H1 (cell line): ENCODE measurements at regions not wholly inside any gene's neighbourhood (a gene's known extent, or its start where the extent isn't known, plus 50 kb on each side); places are given as distances from the start of the nearest gene placed in this dataset.

ENCODE experiments used
- CTCF ChIA-PET: fragments of 300-600 bp; sonication (Branson Sonifier 250); formaldehyde crosslinking; loops from one replicate; lab custom pipeline; 2021; ENCODE audit not compliant: partially characterized antibody; lab: Charles Lee
- POLR2A ChIA-PET: fragments of 300-600 bp; sonication (Branson Sonifier 250); formaldehyde crosslinking; loops from one replicate; lab custom pipeline; 2021; ENCODE audit warnings: inconsistent platforms; ENCODE audit not compliant: partially characterized antibody; lab: Charles Lee
- DNase-seq, 2 experiments: peaks; one replicate each; pipeline versions ENCODE4 v3.0.0 to v3.0.0-alpha.2; 2010 to 2022; ENCODE audit warnings: low spot score in 2 of 2, low read depth in 1 of 2, mixed read lengths in 1 of 2
- FAIRE-seq: peaks from 2 replicates; lab custom pipeline; 2011; peaks lifted over from hg19 to GRCh38; lab: Jason Lieb, UNC
- H2AFZ ChIP-seq: 2 replicates; pipeline ENCODE4 v1.8.1; 2012; ENCODE audit warnings: low read length, inconsistent platforms
- H2AK5ac ChIP-seq: 2 replicates; pipeline ENCODE4 v1.6.1; 2013; ENCODE audit warnings: low read depth, low read length
- H2BK120ac ChIP-seq: replicated peaks from 2 replicates; pipeline ENCODE3; 2013; ENCODE audit warnings: low read depth, low read length, inconsistent platforms
- H2BK12ac ChIP-seq: 2 replicates; pipeline ENCODE4 v1.6.1; 2013; ENCODE audit warnings: low read depth, low read length
- H2BK15ac ChIP-seq: 2 replicates; pipeline ENCODE4 v1.6.1; 2013; ENCODE audit warnings: low read length
- H2BK20ac ChIP-seq: 2 replicates; pipeline ENCODE4 v1.6.1; 2013; ENCODE audit warnings: low read length
- H2BK5ac ChIP-seq: 2 replicates; pipeline ENCODE4 v1.6.1; 2013; ENCODE audit warnings: low read depth, low read length
- H3K14ac ChIP-seq: 2 replicates; pipeline ENCODE4 v1.6.1; 2013; ENCODE audit warnings: inconsistent platforms; ENCODE audit not compliant: insufficient read length
- H3K18ac ChIP-seq: 2 replicates; pipeline ENCODE4 v1.6.1; 2013; ENCODE audit warnings: low read length; ENCODE audit errors: extremely low read depth
- H3K23ac ChIP-seq: 2 replicates; pipeline ENCODE4 v1.6.1; 2013; ENCODE audit warnings: inconsistent platforms; ENCODE audit not compliant: insufficient read length
- H3K23me2 ChIP-seq: 2 replicates; pipeline ENCODE4 v1.6.1; 2013; ENCODE audit warnings: low read depth, low read length
- H3K27ac ChIP-seq: 2 replicates; pipeline ENCODE4 v1.6.1; 2011; ENCODE audit warnings: low read depth, low read length, inconsistent platforms
- H3K27me3 ChIP-seq, 4 experiments: replicated peaks in 1 of 4; 1 replicate in 1 of 4; 2 replicates in 3 of 4; pipeline versions ENCODE4 v1.6.1 to v1.8.1; 2011 to 2013; ENCODE audit warnings: low read length in 3 of 4, mild to moderate bottlenecking in 3 of 4, inconsistent platforms in 2 of 4, mixed read lengths in 2 of 4, moderate library complexity in 1 of 4; ENCODE audit not compliant: control insufficient read depth in 3 of 4, insufficient read depth in 3 of 4; ENCODE audit errors: extremely low read depth in 1 of 4
- H3K36me3 ChIP-seq, 4 experiments: 2 replicates each; pipeline versions ENCODE4 v1.6.1 to v1.8.1; 2011 to 2013; ENCODE audit warnings: mild to moderate bottlenecking in 4 of 4, low read length in 3 of 4, moderate library complexity in 2 of 4, control low read depth in 1 of 4, inconsistent platforms in 1 of 4; ENCODE audit not compliant: insufficient read depth in 4 of 4, control insufficient read depth in 2 of 4
- H3K4ac ChIP-seq: replicated peaks from 2 replicates; pipeline ENCODE3; 2013; ENCODE audit warnings: low read length, low read depth, mixed read lengths, inconsistent platforms; ENCODE audit not compliant: insufficient read length
- H3K4me1 ChIP-seq, 4 experiments: replicated peaks in 1 of 4; 1 replicate in 1 of 4; 2 replicates in 3 of 4; pipeline versions ENCODE4 v1.6.1 to v1.8.1; 2011 to 2013; ENCODE audit warnings: low read length in 3 of 4, inconsistent platforms in 2 of 4, mixed read lengths in 1 of 4; ENCODE audit not compliant: insufficient read depth in 4 of 4, control insufficient read depth in 3 of 4
- H3K4me2 ChIP-seq, 2 experiments: 2 replicates each; pipeline versions ENCODE4 v1.6.1 to v1.8.1; 2011 to 2013; ENCODE audit warnings: low read depth in 2 of 2, low read length in 2 of 2, control low read depth in 1 of 2, inconsistent platforms in 1 of 2, mild to moderate bottlenecking in 1 of 2; ENCODE audit not compliant: insufficient read depth in 1 of 2
- H3K4me3 ChIP-seq, 4 experiments: fragments of 200-600, 300-600 bp in 1 of 4; sonication (generic), shearing (Covaris generic), sonication (Bioruptor Twin) in 1 of 4; 2 replicates each; pipeline versions ENCODE4 v1.5.1 to v1.8.1; 2011 to 2016; ENCODE audit warnings: low read length in 4 of 4, low read depth in 3 of 4, control low read depth in 2 of 4, inconsistent platforms in 2 of 4, mild to moderate bottlenecking in 2 of 4, mixed read lengths in 1 of 4, moderate library complexity in 1 of 4; ENCODE audit not compliant: insufficient read depth in 2 of 4; ENCODE audit errors: extremely low read depth in 1 of 4
- H3K56ac ChIP-seq: replicated peaks from 2 replicates; pipeline ENCODE3; 2013; ENCODE audit warnings: low read depth, mild to moderate bottlenecking, mixed read lengths, low read length, inconsistent platforms; ENCODE audit not compliant: insufficient read length
- H3K79me1 ChIP-seq: 2 replicates; pipeline ENCODE4 v1.6.1; 2013; ENCODE audit warnings: low read depth, low read length, control low read depth
- H3K79me2 ChIP-seq, 2 experiments: 2 replicates each; pipeline versions ENCODE4 v1.6.1 to v1.8.1; 2012 to 2013; ENCODE audit warnings: low read length in 2 of 2, mild to moderate bottlenecking in 2 of 2, inconsistent platforms in 1 of 2; ENCODE audit not compliant: insufficient read depth in 2 of 2, control insufficient read depth in 1 of 2
- H3K9ac ChIP-seq, 4 experiments: replicated peaks in 1 of 4; 1 replicate in 1 of 4; 2 replicates in 3 of 4; pipeline versions ENCODE4 v1.6.1 to v1.8.1; 2011 to 2013; ENCODE audit warnings: low read depth in 3 of 4, low read length in 3 of 4, control low read depth in 2 of 4, mild to moderate bottlenecking in 2 of 4, moderate library complexity in 2 of 4, inconsistent platforms in 1 of 4; ENCODE audit errors: extremely low read depth in 1 of 4
- H3K9me3 ChIP-seq, 2 experiments: 2 replicates each; pipeline versions ENCODE4 v1.6.1 to v1.8.1; 2012 to 2013; ENCODE audit warnings: mild to moderate bottlenecking in 2 of 2, moderate library complexity in 2 of 2, control low read depth in 1 of 2, inconsistent platforms in 1 of 2, low read depth in 1 of 2, low read length in 1 of 2, mixed read lengths in 1 of 2; ENCODE audit not compliant: insufficient read depth in 2 of 2
- H4K20me1 ChIP-seq, 2 experiments: replicated peaks in 1 of 2; 2 replicates each; pipeline versions ENCODE3 to v1.8.1; 2011 to 2013; ENCODE audit warnings: inconsistent platforms in 2 of 2, low read length in 2 of 2, mild to moderate bottlenecking in 1 of 2; ENCODE audit not compliant: insufficient read depth in 2 of 2, control insufficient read depth in 1 of 2
- H4K5ac ChIP-seq: 2 replicates; pipeline ENCODE4 v1.6.1; 2013; ENCODE audit warnings: low read length, low read depth, mixed read lengths, inconsistent platforms; ENCODE audit not compliant: insufficient read length
- H4K8ac ChIP-seq: 2 replicates; pipeline ENCODE4 v1.8.0; 2013; ENCODE audit warnings: mild to moderate bottlenecking, moderate library complexity, low read length, inconsistent platforms; ENCODE audit not compliant: insufficient read depth; ENCODE audit errors: extremely low read depth
- H4K91ac ChIP-seq: replicated peaks from 2 replicates; pipeline ENCODE3; 2013; ENCODE audit warnings: low read length, mixed read lengths, inconsistent platforms; ENCODE audit not compliant: insufficient read length
- BACH1 ChIP-seq: IDR thresholded peaks from 2 replicates; pipeline ENCODE4 v1.6.1; 2012; ENCODE audit warnings: low read length, improper control_type of control experiment
- EP300 ChIP-seq, 2 experiments: IDR thresholded peaks; 1 replicate in 1 of 2; 2 replicates in 1 of 2; pipeline ENCODE4 v1.6.1; 2011 to 2012; ENCODE audit warnings: low read depth in 2 of 2, low read length in 2 of 2, mild to moderate bottlenecking in 2 of 2, borderline replicate concordance in 1 of 2, inconsistent platforms in 1 of 2, moderate library complexity in 1 of 2
- EZH2 ChIP-seq: fragments of 200-600 bp; sonication (generic); IDR thresholded peaks from 2 replicates; pipeline ENCODE4 v1.7.1; 2012; ENCODE audit warnings: low read depth, mild to moderate bottlenecking, moderate library complexity, low read length, inconsistent platforms; ENCODE audit not compliant: severe bottlenecking
- SRF ChIP-seq: IDR thresholded peaks from 2 replicates; pipeline ENCODE4 v1.6.1; 2011; ENCODE audit warnings: mild to moderate bottlenecking, low read depth, low read length, moderate library complexity
- WGBS, 2 experiments: shearing (Covaris generic) in 1 of 2; methylation state at CpG; one replicate each; pipeline versions ENCODE4 v1.1.6 to v1.1.7; 2013 to 2015; ENCODE audit warnings: low lambda C conversion rate in 2 of 2, mixed read lengths in 2 of 2, inconsistent platforms in 1 of 2, low coverage in 1 of 2, missing lambda C conversion rate in 1 of 2; ENCODE audit not compliant: insufficient replicate concordance in 2 of 2, insufficient coverage in 1 of 2, insufficient read length in 1 of 2; ENCODE audit errors: extremely low coverage in 1 of 2, missing lambda C conversion rate in 1 of 2; 5-methylcytosine and 5-hydroxymethylcytosine counted together

DNA sequence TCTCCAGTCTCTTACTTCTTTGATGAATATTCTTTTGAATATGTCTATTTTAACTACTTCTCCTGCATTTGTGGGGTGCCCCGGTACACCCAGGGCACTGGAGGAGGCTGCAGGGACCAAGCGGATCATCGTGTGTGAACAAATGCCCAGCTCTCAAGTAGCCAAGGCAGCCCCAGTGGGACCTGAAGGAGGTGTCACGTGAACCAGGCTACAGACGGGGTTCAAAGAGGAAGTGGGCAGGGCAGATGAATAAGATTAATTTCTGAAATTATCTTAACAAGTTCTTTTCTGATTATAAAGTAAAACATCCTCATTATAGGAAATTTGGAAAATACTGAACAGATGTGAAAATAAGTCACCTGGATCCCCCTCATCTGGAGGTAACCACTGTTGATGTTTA lies 78.4 kb upstream of the DUSP5 start:
- Histone ChIP-seq H3K27me3 (no peaks in the 10 kb centered on the region), H4K5ac (no peak overlapping the region), H3K18ac (no peak overlapping the region), H2BK120ac (no peak overlapping the region), H3K4me2 (no peak overlapping the region), H4K20me1 (no peaks in the 10 kb centered on the region), H2AFZ (no peak overlapping the region), H3K4me1 (peaks cover 0 to 6% (median 3%) of the 10 kb centered on the region in 4 experiments; a peak in 3 of 7 replicates), H3K36me3 (no peaks in the 10 kb centered on the region), H2BK12ac (no peak overlapping the region), H3K9me3 (no peaks in the 10 kb centered on the region), H3K27ac (no peak overlapping the region), H3K23ac (no peak overlapping the region), H2BK20ac (no peak overlapping the region), H3K79me2 (no peaks in the 10 kb centered on the region), H3K4ac (no peak overlapping the region), H2AK5ac (no peak overlapping the region), H3K14ac (no peak overlapping the region), H3K9ac (no peak overlapping the region), H2BK5ac (no peak overlapping the region), H3K56ac (no peak overlapping the region), H3K4me3 (no peak overlapping the region), H4K8ac (no peak overlapping the region; the same call in 1 of the 2 replicates), H3K23me2 (peaks cover 2% of the 10 kb centered on the region; the same call in 1 of the 2 replicates), H4K91ac (no peak overlapping the region), H3K79me1 (no peaks in the 10 kb centered on the region), H2BK15ac (no peak overlapping the region)
- ChIA-PET POLR2A (no interaction called here), CTCF (no interaction called here)
- no peak for TF ChIP-seq EZH2
- no peak for TF ChIP-seq EP300 (IDR thresholded peaks at IDR 0.05; ENCODE audit: borderline replicate concordance in 1 of 2, low read depth in 2 of 2, low read length in 2 of 2)
- TF ChIP-seq SRF, result no peak
- no peak for TF ChIP-seq BACH1
- DNase-seq, result no peak
- 96% methylated on average over 5 of the region's 5 CpGs; no CpG with 5 or more reads in 1 of the 2 experiments for WGBS, 2 experiments
- FAIRE-seq, result no peak
